Vagina (tissue), 2 donors: ENCODE measurements at regions not wholly inside any gene's neighbourhood (a gene's known extent, or its start where the extent isn't known, plus 50 kb on each side); places are given as distances from the start of the nearest gene placed in this dataset.

ENCODE experiments used
- CTCF ChIP-seq, 3 experiments: fragments of 450-650 bp in 2 of 3; fragments of 200-600 bp in 1 of 3; sonication (generic) in 1 of 3; IDR thresholded peaks; one replicate each; pipeline ENCODE4 v1.5.1; 2017 to 2019; ENCODE audit warnings: antibody characterized with exemption in 3 of 3, mild to moderate bottlenecking in 2 of 3, moderate library complexity in 2 of 3
- POLR2A ChIP-seq, 2 donors: fragments of 450-650 bp; IDR thresholded peaks; one replicate each; pipeline ENCODE4 v1.6.1; 2017; ENCODE audit warnings: antibody characterized with exemption in 2 of 2, mild to moderate bottlenecking in 2 of 2, moderate library complexity in 2 of 2
- POLR2AphosphoS5 ChIP-seq, 2 donors: sonication (generic); formaldehyde crosslinking; IDR thresholded peaks; one replicate each; pipeline ENCODE4 v1.9.0; 2017; ENCODE audit warnings: antibody characterized with exemption in 2 of 2, mild to moderate bottlenecking in 2 of 2, low read depth in 1 of 2; ENCODE audit not compliant: insufficient read depth in 1 of 2

DNA sequence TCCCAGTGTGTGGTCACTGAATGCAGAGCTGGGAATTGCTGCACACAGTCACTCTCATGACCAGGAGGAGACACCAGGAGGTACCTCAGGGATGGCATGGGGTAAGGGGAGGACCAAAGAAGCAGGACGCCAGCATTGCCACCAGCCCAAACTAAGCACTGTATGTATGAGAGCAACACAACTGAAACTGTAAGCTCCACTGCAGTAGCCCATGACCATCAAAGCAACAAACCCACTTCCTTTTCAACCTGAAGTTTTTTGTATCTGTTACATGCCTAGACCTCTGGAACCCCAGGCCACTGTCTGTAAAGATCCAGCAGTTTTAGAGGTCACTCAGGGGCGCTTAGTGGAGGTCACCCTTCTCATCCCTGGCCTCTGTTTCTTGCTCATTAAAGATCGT lies 164.3 kb downstream of the SETD4 start:
- TF ChIP-seq POLR2A (IDR thresholded peaks at IDR 0.05) (no peak), POLR2AphosphoS5 (IDR thresholded peaks at IDR 0.05; ENCODE audit: insufficient read depth in 1 of 2, low read depth in 1 of 2) (no peak), CTCF (IDR thresholded peaks at IDR 0.05) (no peak)
